HUDEP-2 (cell line): ENCODE measurements at regions not wholly inside any gene's neighbourhood (a gene's known extent, or its start where the extent isn't known, plus 50 kb on each side); places are given as distances from the start of the nearest gene placed in this dataset.

Experiments used
- DNase-seq, 76 experiments: peaks; one replicate each; lab custom pipeline; 2025; ENCODE audit not compliant: unreplicated experiment in 76 of 76; lab: John Stamatoyannopoulos, UW

DNA sequence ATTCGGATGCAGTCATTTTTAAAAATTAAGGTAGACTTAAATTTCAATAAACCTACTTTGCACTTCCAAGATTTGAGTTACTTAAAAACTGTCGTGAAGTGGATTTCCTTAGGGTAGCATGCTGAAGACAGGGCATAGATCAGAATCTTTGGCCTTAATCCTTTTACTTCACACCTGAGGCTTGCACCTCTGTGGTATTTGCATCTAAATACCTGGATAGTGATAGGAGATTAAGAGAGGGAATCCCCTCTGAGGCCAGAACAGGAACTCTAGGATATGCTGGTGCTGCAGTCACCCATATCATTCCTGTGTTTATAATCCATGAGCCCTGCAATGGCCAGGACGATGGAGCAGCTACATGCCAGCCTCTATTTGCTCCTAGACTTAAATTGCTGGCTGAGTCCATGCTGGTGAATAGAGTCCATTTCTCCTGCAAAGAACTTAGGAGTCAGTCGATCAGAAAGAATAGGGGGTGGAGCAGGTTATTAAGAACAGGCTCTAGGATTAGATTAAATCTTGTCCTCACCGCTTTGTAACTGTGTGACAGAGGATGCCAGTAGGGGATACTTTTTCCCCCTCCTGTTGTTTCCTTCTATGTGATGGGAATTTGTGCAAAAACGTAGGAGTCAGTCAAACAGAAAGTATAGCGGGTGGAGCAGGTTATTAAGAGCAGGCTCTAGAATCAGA lies 333.6 kb downstream of the DUSP10 start:
- DNase-seq, result no peak

DNA sequence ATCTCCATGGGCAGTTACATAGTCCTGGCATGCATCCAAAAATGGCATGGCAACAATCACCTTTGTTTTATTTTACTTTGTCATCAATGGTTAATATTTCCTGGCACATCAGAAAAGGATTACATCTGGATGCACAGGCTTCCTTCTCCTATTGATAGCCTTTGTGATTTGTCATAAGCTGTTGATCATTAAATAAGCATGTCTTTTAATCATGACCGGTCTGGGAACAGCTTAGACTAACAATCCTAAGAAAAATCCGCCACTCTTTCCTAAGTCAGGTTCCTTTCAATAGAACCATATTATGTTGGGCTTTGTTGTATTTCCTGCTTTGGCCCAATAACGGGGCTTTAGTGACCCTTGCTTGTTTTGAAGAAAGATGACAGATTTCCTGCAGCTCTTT lies 330.6 kb downstream of the DUSP10 start:
- no peak for DNase-seq

DNA sequence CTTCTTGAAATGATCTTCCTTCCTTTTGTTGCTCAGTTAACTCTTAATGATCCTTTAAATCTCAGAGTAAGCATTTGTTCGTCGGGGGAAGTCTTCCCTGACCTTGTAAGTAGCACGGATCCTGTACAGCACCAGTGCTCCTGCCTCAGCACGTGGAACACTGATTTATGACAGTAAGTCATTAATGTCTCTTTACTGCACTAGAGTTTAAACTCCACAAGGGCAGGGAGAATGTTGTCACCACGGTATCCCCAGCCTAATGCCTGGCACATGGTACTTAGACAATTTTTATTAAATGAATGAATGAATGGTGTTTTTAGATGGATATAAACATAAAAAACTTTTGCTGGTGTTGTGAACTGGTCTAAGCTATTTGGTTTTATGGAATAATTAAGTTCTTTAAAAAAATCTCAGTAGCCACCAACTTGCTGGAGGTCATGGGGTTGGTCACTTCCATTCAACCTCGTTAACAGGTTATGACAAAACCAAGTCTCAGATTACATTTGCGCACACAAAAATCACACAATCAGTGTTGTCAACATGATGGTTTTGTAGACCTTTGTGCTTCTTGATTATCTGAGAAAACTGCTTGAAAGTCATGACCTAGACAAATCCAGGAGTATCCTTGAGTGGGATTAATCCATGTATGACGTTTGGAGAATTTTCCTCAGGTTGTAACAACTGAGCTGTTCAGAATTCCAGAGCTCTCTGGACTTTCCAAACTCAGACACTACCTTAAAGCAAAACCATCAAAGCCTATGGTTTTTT lies 326.9 kb downstream of the DUSP10 start:
- DNase-seq, result no peak

DNA sequence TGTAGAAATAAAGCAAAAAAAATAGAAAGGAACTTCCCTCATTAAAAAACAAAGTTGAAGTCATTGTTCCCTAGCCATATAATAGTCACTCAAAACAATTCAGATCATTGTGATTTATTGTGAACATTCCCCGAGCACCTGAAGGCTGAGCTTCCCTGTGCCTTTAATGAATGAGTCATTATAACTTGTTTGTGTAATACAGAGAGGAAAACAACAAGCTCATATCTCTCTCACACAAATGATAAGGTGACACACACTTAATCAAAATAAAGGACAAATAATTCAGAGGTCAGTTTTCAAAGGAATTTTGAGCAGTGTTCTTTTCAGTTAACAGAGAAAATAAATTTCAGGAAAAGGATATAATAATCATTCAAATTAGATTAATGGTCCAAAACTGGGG lies 326.2 kb downstream of the DUSP10 start:
- no peak for DNase-seq

DNA sequence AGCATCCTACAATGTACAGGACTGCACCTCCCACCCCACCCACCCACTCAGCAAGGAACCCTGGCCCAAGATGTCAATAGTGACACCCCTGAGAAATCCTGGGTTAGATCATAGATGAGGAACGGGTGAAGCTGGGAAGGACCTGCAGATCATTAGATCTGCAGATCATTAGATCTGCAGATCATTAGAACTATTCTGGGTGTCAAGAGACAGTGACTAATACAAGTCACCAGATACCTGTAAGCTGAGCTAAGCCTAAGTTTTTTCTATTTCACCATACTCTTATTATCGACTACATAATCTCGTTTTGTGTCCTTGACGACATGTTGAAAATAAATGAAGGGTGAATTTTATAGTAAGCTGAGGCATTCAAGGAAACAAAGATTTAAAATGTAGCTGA lies 325.7 kb downstream of the DUSP10 start:
- no peak for DNase-seq

DNA sequence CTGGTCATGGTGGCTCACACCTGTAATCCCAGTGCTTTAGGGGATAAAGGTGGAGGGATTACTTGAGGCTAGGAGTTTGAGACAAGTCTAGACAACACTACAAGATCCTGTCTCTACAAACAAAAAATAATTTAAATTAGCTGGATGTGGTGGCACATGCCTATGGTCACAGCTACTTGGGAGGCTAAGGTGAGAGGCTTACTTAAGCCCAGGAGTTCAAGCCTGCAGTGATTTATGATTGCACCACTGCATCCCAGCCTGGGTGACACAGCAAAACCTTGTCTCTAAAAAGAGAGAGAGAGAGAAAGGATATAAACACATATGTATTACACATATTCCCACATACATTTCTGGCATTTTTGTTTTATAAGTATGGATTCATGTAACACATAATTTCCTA lies 325.2 kb downstream of the DUSP10 start:
- no peak for DNase-seq

DNA sequence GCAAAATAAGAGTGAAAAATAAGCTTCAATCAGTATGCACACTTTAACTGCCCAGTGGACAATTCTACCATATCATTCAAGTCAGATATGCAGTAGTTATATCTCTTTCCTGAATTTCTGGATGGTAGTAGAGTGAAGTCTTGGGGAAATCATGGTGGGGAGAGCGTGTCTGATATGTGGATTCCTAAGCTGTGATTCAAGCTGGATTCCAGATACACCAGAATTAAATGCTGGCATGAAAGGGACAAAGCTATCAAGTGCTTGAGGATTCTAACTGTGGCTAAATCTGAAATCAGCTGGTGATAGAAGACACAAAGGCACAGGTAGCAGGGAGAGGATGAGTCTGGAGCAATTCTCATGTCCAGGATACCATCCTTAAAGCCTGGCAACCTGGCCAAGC lies 323.5 kb downstream of the DUSP10 start:
- no peak for DNase-seq

DNA sequence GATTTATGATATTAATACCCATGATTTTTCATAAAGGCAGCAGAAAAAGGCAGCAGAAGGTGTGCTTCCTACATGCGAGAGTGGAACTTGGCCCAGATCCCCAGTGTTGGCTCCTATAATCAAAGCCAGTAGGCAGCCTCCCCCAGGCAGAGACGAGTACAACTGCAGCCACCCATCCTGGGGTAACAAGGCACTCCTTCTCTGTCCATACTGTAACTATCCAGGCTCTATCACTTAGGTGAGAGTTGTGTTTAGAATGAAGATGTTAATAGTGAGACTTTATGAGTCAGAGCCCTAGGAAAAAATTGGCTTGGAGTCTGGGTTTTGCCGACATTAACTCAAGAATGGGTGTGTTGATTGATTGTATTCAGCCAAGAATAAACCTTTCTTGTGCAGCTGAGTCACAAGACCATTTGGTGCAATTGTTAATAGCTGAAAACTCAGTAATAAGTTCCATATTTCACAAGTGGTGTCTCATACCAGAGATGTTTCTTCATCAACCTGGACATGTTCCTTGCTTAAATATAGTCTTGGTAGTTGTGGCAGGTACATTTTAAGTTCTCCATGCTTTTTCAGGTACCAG lies 322.3 kb downstream of the DUSP10 start:
- DNase-seq, result no peak

DNA sequence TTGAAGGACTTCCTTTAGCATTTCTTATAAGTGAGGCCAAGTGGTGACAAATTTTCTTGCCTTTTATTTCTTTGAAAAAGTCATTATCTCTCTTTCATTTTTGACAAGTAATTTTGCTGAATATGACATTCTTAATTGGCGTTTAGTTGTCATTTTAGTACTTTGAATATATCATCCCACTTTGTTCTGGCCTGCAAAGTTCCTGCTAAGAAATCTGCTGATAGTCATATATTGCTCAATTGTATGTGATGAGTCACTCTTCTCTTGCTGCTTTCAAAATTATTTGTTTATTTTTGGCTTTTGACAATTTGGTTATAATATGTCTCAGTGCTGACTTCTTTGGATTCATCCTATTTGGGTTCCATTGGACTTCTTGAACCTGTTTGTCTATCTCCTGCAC lies 312.6 kb downstream of the DUSP10 start:
- no peak for DNase-seq

DNA sequence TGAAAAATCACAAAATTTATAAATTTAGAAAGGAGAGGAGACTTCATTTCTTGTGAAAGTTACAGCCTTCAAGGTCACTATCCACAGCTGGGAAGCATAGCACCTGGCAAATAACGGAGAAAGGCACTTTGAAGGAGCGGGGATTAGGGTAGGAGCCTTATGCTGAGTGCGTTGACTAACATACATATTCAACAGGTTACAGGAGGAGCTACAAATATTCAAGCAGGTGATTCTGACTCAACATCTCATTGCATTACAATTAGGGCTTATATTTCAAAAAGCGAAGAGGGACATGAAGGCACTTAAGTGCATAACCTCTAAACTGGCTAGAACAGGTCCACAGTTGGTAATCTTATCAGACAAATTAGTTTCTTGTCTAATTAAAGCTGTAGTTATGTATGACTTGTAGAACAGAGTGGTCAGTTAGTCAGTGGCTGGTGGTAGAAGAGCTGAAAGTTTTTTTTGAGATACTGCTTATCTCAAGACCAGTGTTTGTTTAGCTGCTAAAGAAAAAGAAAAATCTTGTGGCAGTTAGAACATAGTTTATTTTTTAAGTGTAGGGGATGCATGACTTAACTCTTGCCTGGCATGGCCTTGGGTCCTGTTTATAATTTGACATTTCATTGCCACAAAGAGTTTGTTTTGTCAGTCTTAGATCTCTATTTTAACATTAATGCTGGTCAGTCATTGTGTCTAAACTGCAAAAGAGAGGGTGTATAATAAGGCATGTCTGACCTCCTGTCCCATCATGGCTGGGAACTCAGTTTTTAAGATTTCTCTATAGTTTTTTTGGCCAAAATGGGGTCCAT lies 311.5 kb downstream of the DUSP10 start:
- no peak for DNase-seq

DNA sequence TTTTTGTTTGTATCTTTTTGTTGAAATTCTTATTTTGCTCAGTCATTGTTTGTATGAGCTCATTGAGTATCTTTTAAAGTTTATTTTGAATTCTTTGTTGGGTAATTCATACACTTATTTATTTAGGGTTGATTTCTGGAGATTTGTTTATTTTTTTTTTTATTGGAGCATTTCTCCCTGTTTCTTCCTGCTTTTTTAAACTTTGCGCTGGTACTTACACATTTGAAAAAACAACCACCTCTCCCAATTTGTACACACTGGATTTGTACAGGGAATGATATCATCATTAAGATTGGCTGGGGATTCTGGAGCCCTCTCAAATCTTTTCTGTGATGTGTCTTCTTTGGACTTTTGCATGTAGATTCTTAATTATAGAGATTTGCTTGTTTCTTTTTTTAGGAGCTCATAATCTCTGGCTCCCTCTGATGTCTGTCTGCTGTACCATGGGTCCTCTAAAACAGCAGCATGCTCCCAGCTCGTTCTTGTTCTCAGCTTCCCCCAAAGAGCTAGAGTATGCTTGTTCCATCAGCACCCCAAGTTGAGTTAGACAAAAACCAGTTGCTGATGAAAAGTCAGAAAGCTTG lies 310.7 kb downstream of the DUSP10 start:
- no peak for DNase-seq

DNA sequence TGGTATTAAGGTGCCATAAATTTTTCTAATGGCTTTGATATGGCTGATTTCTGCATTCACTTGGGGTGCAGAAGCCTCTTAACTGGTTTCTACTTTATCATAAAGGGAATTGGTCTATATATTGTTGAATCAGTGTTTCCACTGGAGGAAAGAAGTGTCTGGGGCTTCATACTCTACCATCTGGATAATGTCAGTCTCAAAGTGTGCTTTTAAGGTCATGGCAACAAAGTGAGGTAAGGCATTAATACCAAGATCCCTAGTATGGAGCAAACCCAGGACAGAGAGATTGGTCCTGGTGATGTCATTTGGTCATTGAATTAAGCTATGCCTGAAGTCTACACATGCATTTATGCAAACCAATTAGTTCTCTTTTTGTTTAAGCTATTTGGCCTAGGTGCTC lies 309.9 kb downstream of the DUSP10 start:
- no peak for DNase-seq

DNA sequence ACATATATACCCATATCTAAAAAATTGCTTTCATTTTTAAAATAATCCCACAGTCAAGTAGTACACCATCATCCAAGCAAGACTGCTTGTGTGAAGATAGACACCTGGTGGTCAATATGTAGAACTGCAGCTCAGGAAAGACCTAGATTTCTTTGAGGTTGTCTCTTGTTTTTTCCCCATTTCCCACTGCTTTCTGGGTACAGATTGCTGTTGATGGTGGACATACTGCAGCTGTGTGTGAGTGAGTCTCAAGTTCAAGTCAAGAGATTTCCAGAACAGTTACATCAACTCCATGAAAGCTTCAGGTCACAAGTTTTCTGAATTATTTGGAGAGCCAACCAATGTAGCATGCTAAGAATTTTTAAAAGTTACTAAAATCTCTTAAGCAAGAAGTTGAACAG lies 306.4 kb downstream of the DUSP10 start:
- DNase-seq, result peak in 14 of 76 experiments; percentile 1 to 26 (median 6)

DNA sequence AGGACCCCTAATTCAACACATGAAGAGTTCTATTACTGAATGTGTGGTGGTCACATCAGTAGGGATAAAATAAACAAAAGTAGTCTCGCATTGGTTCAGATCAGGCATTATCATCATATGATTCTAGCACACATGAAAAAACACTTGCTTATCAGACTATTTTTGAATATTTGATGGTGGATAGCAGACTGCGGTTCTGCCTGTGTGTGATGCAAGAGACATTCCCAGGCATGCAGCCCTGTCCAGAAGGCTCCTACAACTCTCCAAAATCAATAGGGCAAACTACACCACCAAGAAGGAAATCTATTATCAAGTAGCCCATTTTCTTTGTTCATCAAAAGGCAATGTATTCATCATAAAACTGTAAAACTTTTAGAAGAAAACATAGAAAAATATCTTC lies 304.7 kb downstream of the DUSP10 start:
- DNase-seq, result no peak

DNA sequence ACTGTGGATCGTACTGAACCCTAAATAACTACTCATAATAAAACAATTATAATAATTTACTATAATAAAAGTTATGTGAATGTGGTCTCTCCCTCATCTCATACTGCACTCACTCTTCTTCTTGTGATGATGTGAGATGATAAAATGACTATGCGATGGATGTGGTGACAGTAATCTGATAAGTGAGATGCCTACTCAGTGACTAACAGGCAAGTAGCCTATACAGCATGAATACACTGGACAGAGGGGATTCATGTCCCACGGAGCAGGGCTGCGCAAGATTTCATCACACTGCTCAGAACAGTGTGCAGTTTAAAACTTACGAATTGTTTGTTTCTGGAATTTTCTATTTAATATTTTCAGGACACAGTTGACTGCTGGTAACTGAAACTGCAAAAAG lies 304.0 kb downstream of the DUSP10 start:
- DNase-seq, result no peak

DNA sequence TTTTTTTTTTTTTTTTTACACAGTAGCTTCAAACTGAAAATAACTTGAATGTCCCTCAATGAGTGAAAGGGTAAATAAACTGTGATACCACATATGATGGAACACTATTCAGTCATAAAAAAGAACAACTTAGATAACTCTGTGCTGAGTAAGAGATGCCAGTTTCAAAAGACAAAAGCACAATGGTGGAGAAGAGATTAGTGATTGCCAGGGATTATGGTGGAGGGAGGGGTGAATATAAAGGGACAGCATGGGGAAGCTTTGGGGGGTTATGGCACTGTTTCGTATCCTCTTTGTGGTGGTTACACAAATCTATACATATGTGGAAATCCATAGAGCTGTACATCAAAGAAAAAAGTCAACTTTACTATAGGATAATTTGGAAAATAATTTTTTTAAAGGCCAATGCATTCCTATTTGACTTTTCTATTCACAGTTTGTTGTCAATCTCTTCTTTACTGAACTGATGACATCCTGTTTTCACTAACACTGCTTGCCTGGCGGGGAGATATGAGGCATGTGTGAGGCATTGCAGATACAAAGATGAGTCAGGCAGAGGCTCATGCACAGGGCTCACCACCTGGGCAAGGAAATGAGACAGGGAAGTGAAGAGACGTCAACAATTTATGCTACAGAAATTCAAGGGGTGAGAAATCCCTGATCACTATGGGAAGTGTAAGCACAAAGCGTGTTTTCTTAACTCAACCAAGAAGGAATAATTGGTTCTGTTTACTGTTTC lies 302.7 kb downstream of the DUSP10 start:
- DNase-seq, result no peak

DNA sequence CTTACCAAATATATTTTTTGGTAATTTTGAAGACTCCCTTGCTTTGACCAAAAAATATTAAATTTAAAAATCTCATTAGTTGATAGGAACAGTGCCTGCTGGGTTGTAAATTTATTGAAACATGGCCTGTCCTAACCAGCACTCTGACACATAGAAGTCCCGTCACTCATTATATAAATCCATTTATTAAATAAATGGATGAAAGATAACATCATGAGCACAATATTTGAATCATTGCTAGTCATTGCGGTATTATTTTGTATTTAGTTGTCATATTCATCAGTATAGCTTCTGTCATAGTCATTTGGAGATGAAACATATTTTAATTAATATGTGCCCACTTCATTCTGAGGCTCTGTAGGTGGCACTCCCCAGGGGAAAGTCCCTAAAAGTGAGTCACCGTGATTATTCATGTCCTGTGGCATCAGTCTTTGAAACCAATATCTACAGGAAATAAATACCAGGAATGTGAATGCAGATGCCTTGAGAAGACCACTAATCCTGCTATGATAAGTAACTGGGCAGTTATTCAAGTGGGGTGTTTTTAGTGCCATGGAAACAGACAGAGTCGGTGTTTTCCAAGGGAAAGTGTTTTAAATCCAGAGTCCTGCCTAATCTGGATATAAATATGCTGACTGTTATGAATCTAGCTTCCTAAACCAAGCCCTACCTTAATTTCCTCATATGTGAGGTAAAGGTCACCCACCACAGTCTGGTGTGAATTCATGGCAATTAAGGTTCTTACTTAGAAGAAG lies 302.0 kb downstream of the DUSP10 start:
- no peak for DNase-seq

DNA sequence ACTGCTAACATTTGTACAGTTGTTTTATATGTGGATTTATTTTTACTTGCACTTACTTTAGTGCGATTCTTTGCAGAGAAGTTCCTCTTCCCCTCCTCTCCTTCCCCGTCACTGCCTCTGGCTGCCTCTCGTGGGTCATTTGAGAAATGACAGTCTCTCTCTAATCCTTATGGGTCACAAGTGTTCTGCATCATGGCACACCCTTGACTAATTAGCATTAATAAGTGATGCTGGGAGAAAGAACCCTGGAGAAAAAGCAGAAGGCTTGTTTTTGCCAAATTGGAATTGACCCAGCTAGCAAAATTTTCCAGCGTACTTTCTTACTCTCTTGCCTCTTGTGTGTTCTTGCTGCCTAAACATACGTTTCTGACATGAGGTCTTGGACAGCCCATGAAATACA lies 301.2 kb downstream of the DUSP10 start:
- no peak for DNase-seq

DNA sequence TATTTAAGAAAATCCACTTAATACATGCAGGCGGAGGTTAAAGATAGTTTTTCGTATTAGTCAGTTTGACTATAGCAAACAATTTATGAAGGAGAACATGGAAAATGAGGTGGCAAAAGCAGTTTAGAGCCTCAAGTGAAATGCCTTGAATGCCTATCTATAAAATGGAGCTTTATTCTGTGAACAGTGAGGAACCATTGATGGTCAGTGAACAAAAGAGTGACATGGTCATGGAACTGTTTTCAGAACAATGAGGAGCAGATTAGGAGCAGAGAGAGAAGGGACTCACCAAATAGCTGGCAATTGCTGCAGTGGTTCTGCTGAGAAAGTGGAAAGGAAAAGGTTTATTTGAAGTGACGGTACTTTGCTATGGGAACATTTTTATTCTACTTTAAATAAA lies 299.8 kb downstream of the DUSP10 start:
- no peak for DNase-seq

DNA sequence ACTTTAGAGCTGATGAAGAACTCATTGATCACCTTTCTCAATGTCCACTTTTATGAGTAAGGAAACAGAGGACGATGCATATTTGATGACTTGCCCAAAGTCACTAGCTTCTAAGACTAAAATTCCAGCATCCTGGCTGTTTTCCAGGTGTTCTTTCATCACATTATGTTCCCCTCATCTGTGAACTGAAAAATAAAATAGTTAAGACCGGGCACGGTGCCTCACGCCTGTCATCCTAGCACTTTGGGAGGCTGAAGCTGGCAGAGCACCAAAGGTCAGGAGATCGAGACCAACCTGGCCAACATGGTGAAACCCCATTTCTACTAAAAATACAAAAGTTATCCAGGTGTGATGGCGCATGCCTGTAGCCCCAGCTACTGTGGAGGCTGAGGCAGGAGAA lies 297.5 kb downstream of the DUSP10 start:
- no peak for DNase-seq
